ENCODE measurements at regions not wholly inside any gene's neighbourhood (a gene's known extent, or its start where the extent isn't known, plus 50 kb on each side); places are given as distances from the start of the nearest gene placed in this dataset.

GRCh38 chr12:98328467-98328866 is 186.9 kb upstream of the TMPO start:
- no peak for TF ChIP-seq CTCF (IDR thresholded peaks at IDR 0.05)
- no peak for TF ChIP-seq EZH2 (IDR thresholded peaks at IDR 0.05; ENCODE audit: borderline replicate concordance, insufficient read depth, low read depth, low read length, poor library complexity, severe bottlenecking)
